Adipocyte (in vitro differentiated cells): ENCODE measurements at regions not wholly inside any gene's neighbourhood (a gene's known extent, or its start where the extent isn't known, plus 50 kb on each side); places are given as distances from the start of the nearest gene placed in this dataset.
A peak's percentile ranks its signal among the peaks of the same experiment; 100 is the strongest.

Source experiments
- DNase-seq: peaks from one replicate; pipeline ENCODE4 v3.0.0-alpha.2; 2015; ENCODE audit warnings: low read depth
- H3K27me3 ChIP-seq: replicated peaks from 2 replicates; pipeline ENCODE4 v1.7.0; 2013; ENCODE audit warnings: mild to moderate bottlenecking, low read length, moderate library complexity; ENCODE audit not compliant: control insufficient read depth, insufficient read depth
- H3K36me3 ChIP-seq: 2 replicates; pipeline ENCODE4 v1.7.0; 2013; ENCODE audit warnings: low read length, mild to moderate bottlenecking, moderate library complexity; ENCODE audit not compliant: control insufficient read depth, insufficient read depth, severe bottlenecking
- H3K4me1 ChIP-seq: 2 replicates; pipeline ENCODE4 v1.7.0; 2013; ENCODE audit warnings: mild to moderate bottlenecking, low read length, moderate library complexity; ENCODE audit not compliant: control insufficient read depth, insufficient read depth
- H3K4me3 ChIP-seq: 2 replicates; pipeline ENCODE4 v1.7.0; 2013; ENCODE audit warnings: mild to moderate bottlenecking, low read length, moderate library complexity
- H3K9ac ChIP-seq: 2 replicates; pipeline ENCODE4 v1.7.0; 2013; ENCODE audit warnings: mild to moderate bottlenecking, low read length, moderate library complexity
- H3K9me3 ChIP-seq: 2 replicates; pipeline ENCODE4 v1.7.0; 2013; ENCODE audit warnings: mild to moderate bottlenecking, low read length, moderate library complexity; ENCODE audit not compliant: control insufficient read depth

GRCh38 chr2:222058819-222059445 is 239.9 kb downstream of the PAX3 start:
- Histone ChIP-seq H3K36me3 (no peaks in the 10 kb centered on the region), H3K9ac (no peak overlapping the region), H3K4me3 (no peak overlapping the region), H3K27me3 (peaks cover 82% of the 10 kb centered on the region), H3K4me1 (peaks cover 8% of the 10 kb centered on the region), H3K9me3 (no peaks in the 10 kb centered on the region)
- DNase-seq, result no peak

GRCh38 chr2:222057347-222058073 is 241.3 kb downstream of the PAX3 start:
- Histone ChIP-seq H3K4me1 (peaks cover 8% of the 10 kb centered on the region), H3K36me3 (no peaks in the 10 kb centered on the region), H3K4me3 (no peak overlapping the region), H3K27me3 (peaks cover 81% of the 10 kb centered on the region), H3K9ac (no peak overlapping the region), H3K9me3 (no peaks in the 10 kb centered on the region)
- peak; percentile 69 for DNase-seq

- Histone ChIP-seq H3K9ac (no peak overlapping the region), H3K4me1 (peaks cover 8% of the 10 kb centered on the region), H3K4me3 (no peak overlapping the region), H3K9me3 (no peaks in the 10 kb centered on the region), H3K27me3 (peaks cover 80% of the 10 kb centered on the region), H3K36me3 (no peaks in the 10 kb centered on the region)
- DNase-seq, result no peak
Observed at GRCh38 chr2:222055328-222055727, 243.5 kb downstream of the PAX3 start.

DNA sequence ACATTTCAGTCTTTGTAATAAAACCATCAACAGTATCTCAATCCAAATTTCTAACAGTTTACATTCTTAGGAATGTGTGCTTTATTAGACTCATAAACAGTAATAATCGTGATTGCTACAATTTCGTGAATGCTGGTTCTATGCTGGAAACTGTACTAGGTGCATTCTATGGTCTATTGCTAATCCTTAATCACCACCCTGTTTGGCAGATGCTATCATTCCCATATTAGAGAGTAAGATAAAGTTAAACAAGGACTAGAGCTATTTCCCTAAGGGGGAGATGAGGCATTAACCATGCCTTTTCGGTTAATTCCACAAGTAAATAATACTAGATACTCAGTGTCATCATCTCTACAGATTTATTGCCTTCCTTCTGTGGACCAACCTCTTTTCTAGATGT is 244.0 kb downstream of the PAX3 start:
- no peaks in the 10 kb centered on the region for H3K36me3 ChIP-seq
- H3K4me1 ChIP-seq, result peaks cover 8% of the 10 kb centered on the region
- H3K4me3 ChIP-seq, result no peak overlapping the region
- H3K9ac ChIP-seq, result no peak overlapping the region
- no peak for DNase-seq
- no peaks in the 10 kb centered on the region for H3K9me3 ChIP-seq
- peaks cover 78% of the 10 kb centered on the region for H3K27me3 ChIP-seq

- no peak overlapping the region for H3K4me3 ChIP-seq
- no peak for DNase-seq
- no peak overlapping the region for H3K9ac ChIP-seq
- peaks cover 8% of the 10 kb centered on the region for H3K4me1 ChIP-seq
- H3K36me3 ChIP-seq, result no peaks in the 10 kb centered on the region
- H3K27me3 ChIP-seq, result peaks cover 81% of the 10 kb centered on the region
- H3K9me3 ChIP-seq, result no peaks in the 10 kb centered on the region
Observed at GRCh38 chr2:222052934-222053367, 245.8 kb downstream of the PAX3 start.

- Histone ChIP-seq H3K4me1 (no peaks in the 10 kb centered on the region), H3K9ac (no peak overlapping the region), H3K36me3 (no peaks in the 10 kb centered on the region), H3K4me3 (no peak overlapping the region), H3K9me3 (peaks cover 5% of the 10 kb centered on the region), H3K27me3 (peaks cover 84% of the 10 kb centered on the region)
- DNase-seq, result no peak
Observed at GRCh38 chr2:222050981-222051380, 247.8 kb downstream of the PAX3 start.

GRCh38 chr2:222049946-222050345 is 248.9 kb downstream of the PAX3 start:
- Histone ChIP-seq H3K9ac (no peak overlapping the region), H3K9me3 (peaks cover 5% of the 10 kb centered on the region), H3K27me3 (peaks cover 80% of the 10 kb centered on the region), H3K4me3 (no peak overlapping the region), H3K36me3 (no peaks in the 10 kb centered on the region), H3K4me1 (no peaks in the 10 kb centered on the region)
- DNase-seq, result peak; percentile 36

- H3K27me3 ChIP-seq, result peaks cover 62% of the 10 kb centered on the region
- H3K9me3 ChIP-seq, result peaks cover 5% of the 10 kb centered on the region
- no peak overlapping the region for H3K9ac ChIP-seq
- H3K4me1 ChIP-seq, result no peaks in the 10 kb centered on the region
- no peak for DNase-seq
- H3K36me3 ChIP-seq, result no peaks in the 10 kb centered on the region
- no peak overlapping the region for H3K4me3 ChIP-seq
Observed at GRCh38 chr2:222043897-222044296, 254.9 kb downstream of the PAX3 start.

DNA sequence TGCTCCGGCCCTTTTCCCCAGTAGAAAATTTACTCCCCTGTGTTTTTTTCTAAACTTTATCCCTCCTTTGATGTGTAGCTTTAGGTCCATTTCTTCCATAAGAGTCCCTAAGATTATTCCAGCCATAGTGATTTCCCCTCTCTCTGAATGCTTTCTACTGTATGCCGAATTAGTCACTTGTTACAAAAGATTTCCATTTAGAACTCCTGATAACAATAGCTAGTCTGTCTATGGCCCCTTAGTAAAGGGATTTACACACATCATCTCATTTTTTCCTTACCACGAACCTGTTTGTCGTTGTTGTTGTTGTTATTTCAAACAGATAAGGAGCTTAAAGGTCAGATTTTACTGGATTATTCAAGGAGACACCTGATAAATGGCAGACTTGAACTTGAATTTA is 256.1 kb downstream of the PAX3 start:
- DNase-seq, result no peak
- Histone ChIP-seq H3K9ac (no peak overlapping the region), H3K4me1 (peaks cover 5% of the 10 kb centered on the region), H3K36me3 (no peaks in the 10 kb centered on the region), H3K4me3 (no peak overlapping the region), H3K27me3 (peaks cover 51% of the 10 kb centered on the region), H3K9me3 (peaks cover 5% of the 10 kb centered on the region)

- no peaks in the 10 kb centered on the region for H3K9me3 ChIP-seq
- no peak for DNase-seq
- no peaks in the 10 kb centered on the region for H3K36me3 ChIP-seq
- peaks cover 5% of the 10 kb centered on the region for H3K4me1 ChIP-seq
- H3K4me3 ChIP-seq, result no peak overlapping the region
- peaks cover 52% of the 10 kb centered on the region for H3K27me3 ChIP-seq
- no peak overlapping the region for H3K9ac ChIP-seq
Observed at GRCh38 chr2:222040333-222040732, 258.5 kb downstream of the PAX3 start.

- Histone ChIP-seq H3K36me3 (no peaks in the 10 kb centered on the region), H3K9me3 (no peaks in the 10 kb centered on the region), H3K4me3 (no peak overlapping the region), H3K9ac (no peak overlapping the region), H3K4me1 (peaks cover 5% of the 10 kb centered on the region), H3K27me3 (peaks cover 50% of the 10 kb centered on the region)
- DNase-seq, result no peak
Observed at GRCh38 chr2:222039821-222040220, 259.0 kb downstream of the PAX3 start.
